HG02884 (cell line): ENCODE measurements at regions not wholly inside any gene's neighbourhood (a gene's known extent, or its start where the extent isn't known, plus 50 kb on each side); places are given as distances from the start of the nearest gene placed in this dataset.

Experiments
- ATAC-seq: cut with Tn5 transposase; IDR thresholded peaks from one replicate; pipeline ENCODE4 v1.9.1; 2021; ENCODE audit warnings: mild to moderate bottlenecking, moderate library complexity; ENCODE audit not compliant: unreplicated experiment

- ATAC-seq, result no peak
Measured at GRCh38 chr2:78895022-78895421, 130.5 kb upstream of the REG3G start.

DNA sequence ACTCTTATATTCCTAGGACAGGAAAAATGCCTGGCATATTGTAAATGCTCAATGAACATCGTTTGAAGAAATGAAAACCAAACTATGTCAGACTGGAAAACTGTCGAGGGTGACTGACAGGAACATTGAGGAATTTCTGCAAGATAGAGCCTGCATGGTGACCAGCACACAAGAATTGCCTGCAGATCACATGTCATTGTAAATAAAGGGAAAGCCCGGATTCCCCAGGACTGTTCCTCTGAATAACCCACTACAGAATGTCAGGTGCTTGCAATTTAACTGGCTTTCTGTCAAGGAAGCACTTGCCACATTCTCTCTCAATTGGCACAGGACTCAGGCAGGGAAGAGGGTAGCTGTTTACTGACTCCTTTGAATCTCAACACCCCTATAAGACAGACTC is 129.0 kb upstream of the REG3G start:
- no peak for ATAC-seq

DNA sequence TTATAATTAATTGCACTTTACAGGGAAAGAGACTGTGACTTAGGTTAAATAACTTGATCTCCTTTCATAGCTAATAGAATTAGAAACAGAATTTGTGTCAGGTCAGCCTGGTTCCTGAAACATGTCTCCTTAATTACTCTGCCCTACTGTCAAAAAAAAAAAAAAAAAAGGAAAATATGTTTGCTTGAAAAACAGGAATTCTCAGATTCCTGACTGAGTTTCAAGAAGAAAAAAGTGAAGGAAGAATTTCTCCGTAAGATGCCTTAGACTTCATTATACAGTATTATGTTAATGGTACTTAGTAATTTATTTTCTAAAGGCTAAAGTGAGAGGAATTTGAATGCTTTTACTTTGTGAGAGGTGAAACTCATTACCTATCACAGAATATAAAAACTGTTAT is 118.4 kb upstream of the REG3G start:
- no peak for ATAC-seq

- no peak for ATAC-seq
Measured at GRCh38 chr2:78908973-78909372, 116.5 kb upstream of the REG3G start.

GRCh38 chr2:78910376-78910775 is 115.1 kb upstream of the REG3G start:
- ATAC-seq, result no peak

- no peak for ATAC-seq
Measured at GRCh38 chr2:78913257-78913656, 112.2 kb upstream of the REG3G start.

DNA sequence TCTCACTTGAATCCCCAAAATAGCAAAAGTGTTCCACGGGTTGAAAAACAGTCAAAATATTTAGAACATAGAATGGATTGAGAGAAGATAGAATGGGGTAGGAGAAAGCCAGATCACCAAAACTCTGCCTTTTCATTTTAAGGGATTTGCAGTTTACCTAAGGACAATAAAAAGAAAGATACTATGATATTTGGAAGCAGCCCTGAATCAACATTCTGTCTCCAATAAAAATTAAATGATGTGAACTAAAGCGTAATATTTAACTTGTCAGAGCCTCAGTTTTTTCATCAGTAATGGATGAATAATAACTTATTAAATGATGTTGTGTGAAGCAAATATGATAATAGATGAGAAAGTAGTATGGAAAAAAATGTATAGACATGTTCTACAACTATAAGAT is 100.2 kb upstream of the REG3G start:
- ATAC-seq, result no peak

- no peak for ATAC-seq
Measured at GRCh38 chr2:78928502-78928901, 97.0 kb upstream of the REG3G start.

DNA sequence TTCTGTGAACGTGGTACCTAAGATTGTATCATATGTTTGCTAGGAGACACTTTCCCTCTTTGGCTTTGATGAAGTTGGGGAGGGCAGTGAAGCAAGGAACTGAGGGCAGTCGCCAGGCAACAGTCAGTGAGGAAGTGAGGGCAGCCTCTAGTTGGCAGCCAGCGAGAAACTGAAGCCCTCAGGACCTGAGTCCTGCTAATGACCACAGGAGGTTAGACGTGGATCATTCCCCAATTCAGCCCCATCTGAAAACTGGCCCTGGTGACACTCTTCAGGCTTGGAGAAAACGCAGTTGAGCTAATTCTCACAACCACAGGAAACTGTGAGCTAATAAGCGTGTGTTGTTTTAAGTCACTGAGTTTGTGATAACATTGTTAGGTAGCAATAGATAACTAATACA is 84.5 kb upstream of the REG3G start:
- no peak for ATAC-seq

DNA sequence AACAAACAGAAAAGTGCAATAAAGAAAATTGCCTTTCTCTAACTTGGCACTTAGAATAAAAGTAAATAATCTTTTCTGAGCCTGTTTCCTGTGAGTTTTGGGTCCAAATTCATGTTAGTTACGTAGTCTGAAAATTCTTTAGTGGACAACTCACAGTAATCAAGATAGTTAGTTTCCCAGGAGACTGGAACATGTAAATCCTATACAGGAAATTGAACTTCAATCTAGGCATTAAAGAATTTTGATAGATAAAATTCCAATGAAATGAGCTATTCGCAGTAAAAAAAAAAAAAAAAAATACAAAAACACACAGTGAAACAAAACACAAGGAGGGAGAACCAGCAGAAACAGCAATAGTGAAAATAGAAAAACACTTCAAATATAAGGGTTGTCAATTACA is 83.8 kb upstream of the REG3G start:
- no peak for ATAC-seq

- ATAC-seq, result no peak
Measured at GRCh38 chr2:78963881-78964280, 61.6 kb upstream of the REG3G start.

GRCh38 chr2:78967294-78967693 is 58.2 kb upstream of the REG3G start:
- no peak for ATAC-seq

- ATAC-seq, result no peak
Measured at GRCh38 chr2:78973630-78974029, 51.9 kb upstream of the REG3G start.
